ENCODE measurements at regions not wholly inside any gene's neighbourhood (a gene's known extent, or its start where the extent isn't known, plus 50 kb on each side); places are given as distances from the start of the nearest gene placed in this dataset.

DNA sequence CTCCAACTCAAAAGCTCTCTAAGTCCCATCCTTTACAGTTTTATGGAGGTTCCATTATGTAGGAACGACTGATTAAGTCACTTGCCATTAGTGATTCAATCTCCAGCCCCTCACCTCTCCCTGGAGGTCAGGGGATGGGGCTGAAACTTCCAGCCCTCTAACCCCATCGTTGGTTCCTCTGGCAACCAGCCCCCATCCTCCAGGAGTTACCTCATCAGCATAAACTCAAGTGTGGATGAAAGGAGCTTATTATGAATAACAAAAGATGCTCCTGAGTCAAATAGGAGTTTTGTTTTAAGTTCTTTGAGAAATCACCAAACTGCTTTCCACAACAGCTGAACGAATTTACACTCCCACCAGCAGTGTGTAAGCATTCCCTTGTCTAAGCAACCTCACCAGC lies 494.3 kb upstream of the AUTS2 start:
- TF ChIP-seq, protein P1, sequence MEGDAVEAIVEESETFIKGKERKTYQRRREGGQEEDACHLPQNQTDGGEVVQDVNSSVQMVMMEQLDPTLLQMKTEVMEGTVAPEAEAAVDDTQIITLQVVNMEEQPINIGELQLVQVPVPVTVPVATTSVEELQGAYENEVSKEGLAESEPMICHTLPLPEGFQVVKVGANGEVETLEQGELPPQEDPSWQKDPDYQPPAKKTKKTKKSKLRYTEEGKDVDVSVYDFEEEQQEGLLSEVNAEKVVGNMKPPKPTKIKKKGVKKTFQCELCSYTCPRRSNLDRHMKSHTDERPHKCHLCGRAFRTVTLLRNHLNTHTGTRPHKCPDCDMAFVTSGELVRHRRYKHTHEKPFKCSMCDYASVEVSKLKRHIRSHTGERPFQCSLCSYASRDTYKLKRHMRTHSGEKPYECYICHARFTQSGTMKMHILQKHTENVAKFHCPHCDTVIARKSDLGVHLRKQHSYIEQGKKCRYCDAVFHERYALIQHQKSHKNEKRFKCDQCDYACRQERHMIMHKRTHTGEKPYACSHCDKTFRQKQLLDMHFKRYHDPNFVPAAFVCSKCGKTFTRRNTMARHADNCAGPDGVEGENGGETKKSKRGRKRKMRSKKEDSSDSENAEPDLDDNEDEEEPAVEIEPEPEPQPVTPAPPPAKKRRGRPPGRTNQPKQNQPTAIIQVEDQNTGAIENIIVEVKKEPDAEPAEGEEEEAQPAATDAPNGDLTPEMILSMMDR (IDR thresholded peaks at IDR 0.05) = no peak
- TF ChIP-seq POLR2A (IDR thresholded peaks at IDR 0.05) = no peak

Measured in gastroesophageal sphincter (tissue), 3 donors.